ENCODE measurements at regions not wholly inside any gene's neighbourhood (a gene's known extent, or its start where the extent isn't known, plus 50 kb on each side); places are given as distances from the start of the nearest gene placed in this dataset.

DNA sequence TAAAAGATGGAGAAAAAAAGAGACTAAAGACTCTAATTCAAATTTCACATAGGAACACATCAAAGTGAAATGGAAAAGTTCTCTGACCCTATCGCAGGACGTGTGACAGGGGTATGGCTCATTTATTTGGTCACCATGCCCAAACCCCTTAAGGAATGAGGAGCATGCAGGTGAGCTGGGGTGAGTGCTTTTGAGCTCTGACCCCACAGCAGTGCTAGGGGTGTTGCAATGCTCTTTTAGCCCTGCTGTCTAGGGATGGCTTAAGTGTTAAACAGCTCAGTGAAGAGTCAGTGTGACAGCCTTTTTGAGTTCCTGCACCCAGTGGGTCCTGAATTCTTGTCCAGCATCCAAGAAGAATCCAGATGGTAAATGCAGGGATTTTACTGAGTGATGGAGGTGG lies 143.0 kb upstream of the ANKRD55 start:
- no peak for TF ChIP-seq POLR2A (IDR thresholded peaks at IDR 0.05; ENCODE audit: low read length)
- TF ChIP-seq GATA1 (IDR thresholded peaks at IDR 0.05; ENCODE audit: low read depth, low read length): no peak

Data from erythroblast (primary cell).